ENCODE measurements at regions not wholly inside any gene's neighbourhood (a gene's known extent, or its start where the extent isn't known, plus 50 kb on each side); places are given as distances from the start of the nearest gene placed in this dataset.

DNA sequence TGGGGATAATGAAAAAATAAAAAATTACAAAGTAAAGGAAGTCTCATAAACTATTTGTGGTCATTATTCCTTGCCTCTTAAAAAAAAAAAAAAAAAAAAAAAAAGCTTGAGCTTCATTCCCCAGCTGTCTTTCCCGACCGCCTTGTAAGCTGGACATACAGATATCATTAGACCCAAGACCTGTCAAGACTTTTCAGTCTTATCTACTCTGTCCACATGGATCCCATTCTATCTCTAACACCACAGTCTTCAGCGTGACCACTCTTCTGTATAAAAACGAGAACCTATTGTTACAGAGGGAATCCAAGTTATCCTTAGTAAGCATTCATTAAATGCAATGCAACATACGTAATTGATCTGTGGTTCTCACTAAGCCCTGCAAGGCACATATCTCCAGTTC is 423.5 kb downstream of the MEI4 start (continued):
- TF ChIP-seq, protein P1, sequence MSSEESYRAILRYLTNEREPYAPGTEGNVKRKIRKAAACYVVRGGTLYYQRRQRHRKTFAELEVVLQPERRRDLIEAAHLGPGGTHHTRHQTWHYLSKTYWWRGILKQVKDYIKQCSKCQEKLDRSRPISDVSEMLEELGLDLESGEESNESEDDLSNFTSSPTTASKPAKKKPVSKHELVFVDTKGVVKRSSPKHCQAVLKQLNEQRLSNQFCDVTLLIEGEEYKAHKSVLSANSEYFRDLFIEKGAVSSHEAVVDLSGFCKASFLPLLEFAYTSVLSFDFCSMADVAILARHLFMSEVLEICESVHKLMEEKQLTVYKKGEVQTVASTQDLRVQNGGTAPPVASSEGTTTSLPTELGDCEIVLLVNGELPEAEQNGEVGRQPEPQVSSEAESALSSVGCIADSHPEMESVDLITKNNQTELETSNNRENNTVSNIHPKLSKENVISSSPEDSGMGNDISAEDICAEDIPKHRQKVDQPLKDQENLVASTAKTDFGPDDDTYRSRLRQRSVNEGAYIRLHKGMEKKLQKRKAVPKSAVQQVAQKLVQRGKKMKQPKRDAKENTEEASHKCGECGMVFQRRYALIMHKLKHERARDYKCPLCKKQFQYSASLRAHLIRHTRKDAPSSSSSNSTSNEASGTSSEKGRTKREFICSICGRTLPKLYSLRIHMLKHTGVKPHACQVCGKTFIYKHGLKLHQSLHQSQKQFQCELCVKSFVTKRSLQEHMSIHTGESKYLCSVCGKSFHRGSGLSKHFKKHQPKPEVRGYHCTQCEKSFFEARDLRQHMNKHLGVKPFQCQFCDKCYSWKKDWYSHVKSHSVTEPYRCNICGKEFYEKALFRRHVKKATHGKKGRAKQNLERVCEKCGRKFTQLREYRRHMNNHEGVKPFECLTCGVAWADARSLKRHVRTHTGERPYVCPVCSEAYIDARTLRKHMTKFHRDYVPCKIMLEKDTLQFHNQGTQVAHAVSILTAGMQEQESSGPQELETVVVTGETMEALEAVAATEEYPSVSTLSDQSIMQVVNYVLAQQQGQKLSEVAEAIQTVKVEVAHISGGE (tag by site-specific recombination; conservative IDR thresholded peaks at IDR 0.05; ENCODE audit: low read depth) = no peak
- TF ChIP-seq ZNF501 (tag by site-specific recombination; IDR thresholded peaks at IDR 0.05) = no peak
- TF ChIP-seq SCRT2 (tag by site-specific recombination; IDR thresholded peaks at IDR 0.05) = no peak

DNA sequence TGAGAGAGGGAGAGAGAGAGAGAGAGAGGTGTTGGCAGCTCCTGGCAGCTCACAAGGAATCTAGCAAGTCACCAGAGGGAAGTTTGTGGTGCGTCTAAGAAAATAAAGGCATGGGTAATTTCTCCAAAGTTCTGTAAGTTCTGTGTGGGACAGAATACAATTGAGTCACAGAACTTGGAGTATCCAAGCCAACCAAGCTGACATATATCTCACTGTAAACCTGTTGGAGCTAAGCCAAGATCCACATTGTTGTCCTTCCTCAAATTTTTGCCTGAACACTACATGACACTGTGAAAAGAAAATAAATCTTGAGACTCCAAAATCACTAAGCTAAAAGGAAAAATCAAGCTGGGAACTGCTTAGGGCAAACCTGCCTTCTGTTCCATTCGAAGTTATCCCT is 436.7 kb downstream of the MEI4 start:
- Histone ChIP-seq H3K36me3 (ENCODE audit: control insufficient read depth in 2 of 2, insufficient read depth in 1 of 2, low read length in 2 of 2) (no peaks in the 10 kb centered on the region), H3K4me3 (ENCODE audit: low read depth, low read length) (no peak overlapping the region), H3K9me3 (ENCODE audit: control insufficient read depth, insufficient read depth, low read depth, low read length) (no peaks in the 10 kb centered on the region), H3K27ac (ENCODE audit: extremely low read depth, low read depth, low read length) (no peak overlapping the region), H3K4me1 (ENCODE audit: control insufficient read depth, insufficient read depth, low read length) (no peaks in the 10 kb centered on the region)
- ChIA-PET CTCF (no interaction called here), POLR2A (no interaction called here)
- TF ChIP-seq PRDM1 (tag by site-specific recombination; IDR thresholded peaks at IDR 0.05) (no peak), ZNF707 (tag by site-specific recombination; IDR thresholded peaks at IDR 0.05) (no peak), ZBTB20 (tag by site-specific recombination; IDR thresholded peaks at IDR 0.05) (no peak), GLI4 (tag by site-specific recombination; IDR thresholded peaks at IDR 0.05) (no peak), ZNF830 (tag by site-specific recombination; IDR thresholded peaks at IDR 0.05; ENCODE audit: low read depth) (no peak), WT1 (tag by site-specific recombination; IDR thresholded peaks at IDR 0.05) (no peak), ZNF155 (tag by site-specific recombination; IDR thresholded peaks at IDR 0.05) (no peak)
- TF ChIP-seq, protein P2, sequence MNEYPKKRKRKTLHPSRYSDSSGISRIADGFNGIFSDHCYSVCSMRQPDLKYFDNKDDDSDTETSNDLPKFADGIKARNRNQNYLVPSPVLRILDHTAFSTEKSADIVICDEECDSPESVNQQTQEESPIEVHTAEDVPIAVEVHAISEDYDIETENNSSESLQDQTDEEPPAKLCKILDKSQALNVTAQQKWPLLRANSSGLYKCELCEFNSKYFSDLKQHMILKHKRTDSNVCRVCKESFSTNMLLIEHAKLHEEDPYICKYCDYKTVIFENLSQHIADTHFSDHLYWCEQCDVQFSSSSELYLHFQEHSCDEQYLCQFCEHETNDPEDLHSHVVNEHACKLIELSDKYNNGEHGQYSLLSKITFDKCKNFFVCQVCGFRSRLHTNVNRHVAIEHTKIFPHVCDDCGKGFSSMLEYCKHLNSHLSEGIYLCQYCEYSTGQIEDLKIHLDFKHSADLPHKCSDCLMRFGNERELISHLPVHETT (tag by site-specific recombination; IDR thresholded peaks at IDR 0.05) = no peak
- TF ChIP-seq, protein P3, sequence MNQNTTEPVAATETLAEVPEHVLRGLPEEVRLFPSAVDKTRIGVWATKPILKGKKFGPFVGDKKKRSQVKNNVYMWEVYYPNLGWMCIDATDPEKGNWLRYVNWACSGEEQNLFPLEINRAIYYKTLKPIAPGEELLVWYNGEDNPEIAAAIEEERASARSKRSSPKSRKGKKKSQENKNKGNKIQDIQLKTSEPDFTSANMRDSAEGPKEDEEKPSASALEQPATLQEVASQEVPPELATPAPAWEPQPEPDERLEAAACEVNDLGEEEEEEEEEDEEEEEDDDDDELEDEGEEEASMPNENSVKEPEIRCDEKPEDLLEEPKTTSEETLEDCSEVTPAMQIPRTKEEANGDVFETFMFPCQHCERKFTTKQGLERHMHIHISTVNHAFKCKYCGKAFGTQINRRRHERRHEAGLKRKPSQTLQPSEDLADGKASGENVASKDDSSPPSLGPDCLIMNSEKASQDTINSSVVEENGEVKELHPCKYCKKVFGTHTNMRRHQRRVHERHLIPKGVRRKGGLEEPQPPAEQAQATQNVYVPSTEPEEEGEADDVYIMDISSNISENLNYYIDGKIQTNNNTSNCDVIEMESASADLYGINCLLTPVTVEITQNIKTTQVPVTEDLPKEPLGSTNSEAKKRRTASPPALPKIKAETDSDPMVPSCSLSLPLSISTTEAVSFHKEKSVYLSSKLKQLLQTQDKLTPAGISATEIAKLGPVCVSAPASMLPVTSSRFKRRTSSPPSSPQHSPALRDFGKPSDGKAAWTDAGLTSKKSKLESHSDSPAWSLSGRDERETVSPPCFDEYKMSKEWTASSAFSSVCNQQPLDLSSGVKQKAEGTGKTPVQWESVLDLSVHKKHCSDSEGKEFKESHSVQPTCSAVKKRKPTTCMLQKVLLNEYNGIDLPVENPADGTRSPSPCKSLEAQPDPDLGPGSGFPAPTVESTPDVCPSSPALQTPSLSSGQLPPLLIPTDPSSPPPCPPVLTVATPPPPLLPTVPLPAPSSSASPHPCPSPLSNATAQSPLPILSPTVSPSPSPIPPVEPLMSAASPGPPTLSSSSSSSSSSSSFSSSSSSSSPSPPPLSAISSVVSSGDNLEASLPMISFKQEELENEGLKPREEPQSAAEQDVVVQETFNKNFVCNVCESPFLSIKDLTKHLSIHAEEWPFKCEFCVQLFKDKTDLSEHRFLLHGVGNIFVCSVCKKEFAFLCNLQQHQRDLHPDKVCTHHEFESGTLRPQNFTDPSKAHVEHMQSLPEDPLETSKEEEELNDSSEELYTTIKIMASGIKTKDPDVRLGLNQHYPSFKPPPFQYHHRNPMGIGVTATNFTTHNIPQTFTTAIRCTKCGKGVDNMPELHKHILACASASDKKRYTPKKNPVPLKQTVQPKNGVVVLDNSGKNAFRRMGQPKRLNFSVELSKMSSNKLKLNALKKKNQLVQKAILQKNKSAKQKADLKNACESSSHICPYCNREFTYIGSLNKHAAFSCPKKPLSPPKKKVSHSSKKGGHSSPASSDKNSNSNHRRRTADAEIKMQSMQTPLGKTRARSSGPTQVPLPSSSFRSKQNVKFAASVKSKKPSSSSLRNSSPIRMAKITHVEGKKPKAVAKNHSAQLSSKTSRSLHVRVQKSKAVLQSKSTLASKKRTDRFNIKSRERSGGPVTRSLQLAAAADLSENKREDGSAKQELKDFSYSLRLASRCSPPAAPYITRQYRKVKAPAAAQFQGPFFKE (tag by site-specific recombination; IDR thresholded peaks at IDR 0.05; ENCODE audit: borderline replicate concordance) = no peak
- TF ChIP-seq, protein P4, sequence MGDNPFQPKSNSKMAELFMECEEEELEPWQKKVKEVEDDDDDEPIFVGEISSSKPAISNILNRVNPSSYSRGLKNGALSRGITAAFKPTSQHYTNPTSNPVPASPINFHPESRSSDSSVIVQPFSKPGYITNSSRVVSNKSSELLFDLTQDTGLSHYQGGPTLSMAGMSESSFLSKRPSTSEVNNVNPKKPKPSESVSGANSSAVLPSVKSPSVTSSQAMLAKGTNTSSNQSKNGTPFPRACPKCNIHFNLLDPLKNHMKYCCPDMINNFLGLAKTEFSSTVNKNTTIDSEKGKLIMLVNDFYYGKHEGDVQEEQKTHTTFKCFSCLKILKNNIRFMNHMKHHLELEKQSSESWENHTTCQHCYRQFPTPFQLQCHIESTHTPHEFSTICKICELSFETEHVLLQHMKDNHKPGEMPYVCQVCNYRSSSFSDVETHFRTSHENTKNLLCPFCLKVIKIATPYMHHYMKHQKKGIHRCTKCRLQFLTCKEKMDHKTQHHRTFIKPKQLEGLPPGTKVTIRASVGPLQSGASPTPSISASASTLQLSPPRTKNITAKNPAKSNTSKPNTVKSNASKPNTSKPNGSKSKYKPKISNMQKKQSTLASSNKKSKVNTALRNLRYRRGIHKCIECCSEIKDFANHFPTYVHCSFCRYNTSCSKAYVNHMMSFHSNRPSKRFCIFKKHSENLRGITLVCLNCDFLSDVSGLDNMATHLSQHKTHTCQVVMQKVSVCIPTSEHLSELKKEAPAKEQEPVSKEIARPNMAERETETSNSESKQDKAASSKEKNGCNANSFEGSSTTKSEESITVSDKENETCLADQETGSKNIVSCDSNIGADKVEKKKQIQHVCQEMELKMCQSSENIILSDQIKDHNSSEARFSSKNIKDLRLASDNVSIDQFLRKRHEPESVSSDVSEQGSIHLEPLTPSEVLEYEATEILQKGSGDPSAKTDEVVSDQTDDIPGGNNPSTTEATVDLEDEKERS (tag by site-specific recombination; IDR thresholded peaks at IDR 0.05) = no peak
- TF ChIP-seq, protein P5, sequence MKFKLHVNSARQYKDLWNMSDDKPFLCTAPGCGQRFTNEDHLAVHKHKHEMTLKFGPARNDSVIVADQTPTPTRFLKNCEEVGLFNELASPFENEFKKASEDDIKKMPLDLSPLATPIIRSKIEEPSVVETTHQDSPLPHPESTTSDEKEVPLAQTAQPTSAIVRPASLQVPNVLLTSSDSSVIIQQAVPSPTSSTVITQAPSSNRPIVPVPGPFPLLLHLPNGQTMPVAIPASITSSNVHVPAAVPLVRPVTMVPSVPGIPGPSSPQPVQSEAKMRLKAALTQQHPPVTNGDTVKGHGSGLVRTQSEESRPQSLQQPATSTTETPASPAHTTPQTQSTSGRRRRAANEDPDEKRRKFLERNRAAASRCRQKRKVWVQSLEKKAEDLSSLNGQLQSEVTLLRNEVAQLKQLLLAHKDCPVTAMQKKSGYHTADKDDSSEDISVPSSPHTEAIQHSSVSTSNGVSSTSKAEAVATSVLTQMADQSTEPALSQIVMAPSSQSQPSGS (tag by site-specific recombination; IDR thresholded peaks at IDR 0.05; ENCODE audit: low read depth) = no peak

All from HEK293 (cell line).